ENCODE measurements at regions not wholly inside any gene's neighbourhood (a gene's known extent, or its start where the extent isn't known, plus 50 kb on each side); places are given as distances from the start of the nearest gene placed in this dataset.
A peak's percentile ranks its signal among the peaks of the same experiment; 100 is the strongest.

DNA sequence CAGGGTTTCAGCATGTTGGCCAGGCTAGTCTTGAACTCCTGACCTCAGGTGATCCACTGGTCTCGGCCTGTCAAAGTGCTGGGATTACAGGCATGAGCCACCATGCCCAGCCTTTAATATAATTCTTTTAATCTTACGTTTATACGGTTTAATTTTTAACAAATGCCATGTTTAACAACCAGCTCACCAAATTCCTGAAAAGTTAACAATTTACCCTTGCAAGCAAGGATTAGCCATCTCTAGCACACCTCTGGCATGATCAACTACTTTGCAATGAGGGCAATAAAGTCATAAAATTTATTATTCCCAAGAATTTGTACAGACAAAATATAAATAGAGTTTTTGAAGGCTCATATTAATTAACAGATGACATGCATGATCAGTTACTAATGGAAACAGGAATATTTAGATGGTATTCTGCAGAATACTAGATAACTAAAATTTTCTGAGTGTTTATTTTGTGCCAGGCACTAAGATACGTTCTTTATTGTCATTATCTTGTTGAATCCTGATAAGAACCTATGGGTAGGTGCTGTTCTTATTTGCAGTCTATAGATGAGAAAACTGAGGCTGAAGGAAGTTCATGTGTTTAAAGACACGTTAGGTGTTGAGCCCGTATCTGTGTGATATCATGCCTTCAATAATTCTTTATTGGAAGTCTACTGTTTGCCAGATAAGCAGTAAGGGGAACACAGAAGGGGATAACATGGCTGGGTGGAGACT lies 190.1 kb downstream of the CDCA7 start:
- Histone ChIP-seq H3K27ac (no peak overlapping the region), H3K27me3 (replicated peaks) (no peaks in the 10 kb centered on the region), H3K36me3 (replicated peaks) (no peaks in the 10 kb centered on the region), H3K4me3 (ENCODE audit: low read depth, low read length) (no peak overlapping the region)
- in situ Hi-C loops (cut with HindIII; ENCODE audit: low pct_ligation_motif_present, low sequenced_read_pairs): no loop called here
- TF ChIP-seq, protein P1, sequence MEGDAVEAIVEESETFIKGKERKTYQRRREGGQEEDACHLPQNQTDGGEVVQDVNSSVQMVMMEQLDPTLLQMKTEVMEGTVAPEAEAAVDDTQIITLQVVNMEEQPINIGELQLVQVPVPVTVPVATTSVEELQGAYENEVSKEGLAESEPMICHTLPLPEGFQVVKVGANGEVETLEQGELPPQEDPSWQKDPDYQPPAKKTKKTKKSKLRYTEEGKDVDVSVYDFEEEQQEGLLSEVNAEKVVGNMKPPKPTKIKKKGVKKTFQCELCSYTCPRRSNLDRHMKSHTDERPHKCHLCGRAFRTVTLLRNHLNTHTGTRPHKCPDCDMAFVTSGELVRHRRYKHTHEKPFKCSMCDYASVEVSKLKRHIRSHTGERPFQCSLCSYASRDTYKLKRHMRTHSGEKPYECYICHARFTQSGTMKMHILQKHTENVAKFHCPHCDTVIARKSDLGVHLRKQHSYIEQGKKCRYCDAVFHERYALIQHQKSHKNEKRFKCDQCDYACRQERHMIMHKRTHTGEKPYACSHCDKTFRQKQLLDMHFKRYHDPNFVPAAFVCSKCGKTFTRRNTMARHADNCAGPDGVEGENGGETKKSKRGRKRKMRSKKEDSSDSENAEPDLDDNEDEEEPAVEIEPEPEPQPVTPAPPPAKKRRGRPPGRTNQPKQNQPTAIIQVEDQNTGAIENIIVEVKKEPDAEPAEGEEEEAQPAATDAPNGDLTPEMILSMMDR (IDR thresholded peaks at IDR 0.05; ENCODE audit: low read depth, low read length, missing control alignments): no peak
- no peak for DNase-seq

DNA sequence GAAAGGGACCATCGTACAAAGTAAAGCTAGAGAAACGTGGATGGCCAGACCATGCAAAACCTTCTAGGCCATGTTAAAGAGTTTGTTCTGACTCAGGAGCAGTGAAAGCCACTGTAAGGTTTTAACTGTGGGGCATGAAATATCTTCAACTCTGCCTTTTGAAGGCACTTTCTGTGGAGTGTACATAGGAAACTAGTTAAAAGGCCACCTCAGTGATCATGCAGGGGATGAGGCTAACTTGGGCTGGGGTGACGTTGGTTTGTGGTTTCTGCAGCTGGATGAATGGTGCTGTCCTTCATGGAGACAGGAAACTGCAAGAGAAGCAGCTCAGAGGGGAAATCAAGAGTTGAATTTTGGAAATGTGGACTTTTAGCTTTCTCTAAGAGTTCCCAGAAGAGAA lies 190.7 kb downstream of the CDCA7 start:
- H3K27ac ChIP-seq: no peak overlapping the region
- H3K36me3 ChIP-seq (replicated peaks): no peaks in the 10 kb centered on the region
- no peaks in the 10 kb centered on the region for H3K27me3 ChIP-seq (replicated peaks)
- peak; percentile 37 for DNase-seq
- no peak overlapping the region for H3K4me3 ChIP-seq (ENCODE audit: low read depth, low read length)
- TF ChIP-seq, protein P1 (IDR thresholded peaks at IDR 0.05; ENCODE audit: low read depth, low read length, missing control alignments): no peak
- in situ Hi-C loops (cut with HindIII; ENCODE audit: low pct_ligation_motif_present, low sequenced_read_pairs): no loop called here

DNA sequence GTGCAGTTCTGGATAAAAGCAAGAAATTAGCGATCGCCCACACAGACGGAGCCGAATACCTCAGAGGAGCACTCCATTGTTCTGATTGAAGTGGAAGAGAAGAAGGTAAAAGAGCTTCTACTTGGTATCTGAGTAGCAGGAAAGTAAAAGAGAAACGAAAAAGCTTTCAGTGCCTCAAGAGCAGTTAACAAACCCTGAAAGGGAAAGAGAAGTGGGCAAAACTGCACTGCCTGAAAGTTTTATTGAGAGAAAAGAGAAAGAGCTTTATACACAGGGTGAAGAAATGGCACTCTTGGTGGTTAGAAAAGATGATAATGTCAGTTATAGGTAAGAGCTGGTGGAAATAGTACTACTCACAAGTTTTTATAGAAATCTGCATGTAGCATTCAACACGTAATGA lies 192.8 kb downstream of the CDCA7 start:
- in situ Hi-C loops (cut with HindIII; ENCODE audit: low pct_ligation_motif_present, low sequenced_read_pairs): no loop called here
- Histone ChIP-seq H3K4me3 (ENCODE audit: low read depth, low read length) (no peak overlapping the region), H3K36me3 (replicated peaks) (no peaks in the 10 kb centered on the region), H3K27me3 (replicated peaks) (no peaks in the 10 kb centered on the region), H3K27ac (no peak overlapping the region)
- TF ChIP-seq, protein P1 (IDR thresholded peaks at IDR 0.05; ENCODE audit: low read depth, low read length, missing control alignments): no peak
- DNase-seq: no peak

DNA sequence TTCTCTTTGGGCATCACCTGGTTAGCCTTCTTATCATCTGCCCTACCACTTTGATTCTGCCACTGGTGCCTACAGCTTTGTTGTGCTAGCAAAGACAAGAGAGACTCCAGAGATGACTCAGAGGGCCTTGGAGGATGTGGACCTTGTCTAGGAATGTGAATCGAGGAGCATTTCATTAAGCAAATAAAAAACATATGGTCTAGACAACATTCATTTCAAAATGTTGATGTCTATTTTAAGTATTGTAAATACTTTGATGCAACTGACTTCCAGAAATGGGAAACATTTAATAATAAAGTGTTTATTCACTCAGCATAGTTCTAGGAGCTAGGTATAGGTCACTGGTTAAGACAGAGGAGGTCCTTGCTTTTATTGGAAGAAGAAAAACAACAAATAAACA lies 195.5 kb downstream of the CDCA7 start:
- Histone ChIP-seq H3K4me3 (ENCODE audit: low read depth, low read length) (no peak overlapping the region), H3K36me3 (replicated peaks) (no peaks in the 10 kb centered on the region), H3K27me3 (replicated peaks) (no peaks in the 10 kb centered on the region), H3K27ac (no peak overlapping the region)
- in situ Hi-C loops (cut with HindIII; ENCODE audit: low pct_ligation_motif_present, low sequenced_read_pairs): no loop called here
- peak; percentile 75 for DNase-seq
- TF ChIP-seq, protein P1 (IDR thresholded peaks at IDR 0.05; ENCODE audit: low read depth, low read length, missing control alignments): no peak

DNA sequence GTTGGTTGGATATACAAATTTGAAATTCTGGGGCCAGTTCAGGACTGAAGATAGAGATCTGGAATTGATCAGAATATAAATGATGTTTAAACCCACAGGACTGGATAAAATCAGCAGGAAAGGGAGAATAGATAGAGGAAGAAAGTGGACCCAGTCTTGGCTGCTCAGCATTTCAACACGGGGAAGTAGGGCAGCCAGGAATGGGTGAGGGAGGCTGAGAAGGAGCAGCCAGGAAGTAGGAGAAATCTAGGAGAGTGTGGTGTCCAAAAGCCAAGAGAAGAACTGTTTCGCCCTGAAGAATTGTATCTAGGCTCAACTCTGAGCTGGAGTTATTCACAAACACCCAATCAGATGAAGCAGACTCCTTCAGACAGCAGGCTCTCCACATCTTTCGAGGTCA lies 197.9 kb downstream of the CDCA7 start:
- H3K27me3 ChIP-seq (replicated peaks): no peaks in the 10 kb centered on the region
- no peaks in the 10 kb centered on the region for H3K36me3 ChIP-seq (replicated peaks)
- DNase-seq: no peak
- TF ChIP-seq, protein P1 (IDR thresholded peaks at IDR 0.05; ENCODE audit: low read depth, low read length, missing control alignments): no peak
- in situ Hi-C loops (cut with HindIII; ENCODE audit: low pct_ligation_motif_present, low sequenced_read_pairs): no loop called here
- H3K4me3 ChIP-seq (ENCODE audit: low read depth, low read length): no peak overlapping the region
- H3K27ac ChIP-seq: no peak overlapping the region

DNA sequence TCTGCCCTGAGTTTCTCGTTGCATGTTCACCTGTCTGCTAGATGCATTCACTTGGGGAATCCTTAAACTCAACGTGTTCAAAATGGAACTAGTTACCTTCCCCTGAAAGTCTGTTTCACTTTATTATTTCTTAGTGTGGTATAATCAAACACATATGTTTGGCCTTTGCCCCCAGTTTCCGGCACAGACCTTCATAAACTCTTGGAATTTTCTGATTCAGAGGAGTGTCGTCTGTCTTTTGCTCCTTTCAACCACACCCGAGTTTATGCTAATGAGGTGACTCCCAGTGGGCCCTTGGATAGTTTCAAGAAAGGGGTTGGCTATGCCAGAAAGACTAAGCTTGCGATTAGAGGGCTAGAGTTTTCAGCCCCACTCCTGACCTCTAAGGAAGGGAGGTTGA lies 198.9 kb downstream of the CDCA7 start:
- Histone ChIP-seq H3K36me3 (replicated peaks) (no peaks in the 10 kb centered on the region), H3K27me3 (replicated peaks) (no peaks in the 10 kb centered on the region), H3K4me3 (ENCODE audit: low read depth, low read length) (no peak overlapping the region), H3K27ac (no peak overlapping the region)
- TF ChIP-seq, protein P1 (IDR thresholded peaks at IDR 0.05; ENCODE audit: low read depth, low read length, missing control alignments): no peak
- DNase-seq: peak; percentile 40
- in situ Hi-C loops (cut with HindIII; ENCODE audit: low pct_ligation_motif_present, low sequenced_read_pairs): no loop called here
